H1 (cell line): ENCODE measurements at regions not wholly inside any gene's neighbourhood (a gene's known extent, or its start where the extent isn't known, plus 50 kb on each side); places are given as distances from the start of the nearest gene placed in this dataset.

ENCODE experiments used
- CTCF ChIA-PET: fragments of 300-600 bp; sonication (Branson Sonifier 250); formaldehyde crosslinking; loops from one replicate; lab custom pipeline; 2021; ENCODE audit not compliant: partially characterized antibody; lab: Charles Lee
- POLR2A ChIA-PET: fragments of 300-600 bp; sonication (Branson Sonifier 250); formaldehyde crosslinking; loops from one replicate; lab custom pipeline; 2021; ENCODE audit warnings: inconsistent platforms; ENCODE audit not compliant: partially characterized antibody; lab: Charles Lee
- DNase-seq, 2 experiments: peaks; one replicate each; pipeline versions ENCODE4 v3.0.0 to v3.0.0-alpha.2; 2010 to 2022; ENCODE audit warnings: low spot score in 2 of 2, low read depth in 1 of 2, mixed read lengths in 1 of 2
- FAIRE-seq: peaks from 2 replicates; lab custom pipeline; 2011; peaks lifted over from hg19 to GRCh38; lab: Jason Lieb, UNC
- H2AFZ ChIP-seq: 2 replicates; pipeline ENCODE4 v1.8.1; 2012; ENCODE audit warnings: low read length, inconsistent platforms
- H2AK5ac ChIP-seq: 2 replicates; pipeline ENCODE4 v1.6.1; 2013; ENCODE audit warnings: low read depth, low read length
- H2BK120ac ChIP-seq: replicated peaks from 2 replicates; pipeline ENCODE3; 2013; ENCODE audit warnings: low read depth, low read length, inconsistent platforms
- H2BK12ac ChIP-seq: 2 replicates; pipeline ENCODE4 v1.6.1; 2013; ENCODE audit warnings: low read depth, low read length
- H2BK15ac ChIP-seq: 2 replicates; pipeline ENCODE4 v1.6.1; 2013; ENCODE audit warnings: low read length
- H2BK20ac ChIP-seq: 2 replicates; pipeline ENCODE4 v1.6.1; 2013; ENCODE audit warnings: low read length
- H2BK5ac ChIP-seq: 2 replicates; pipeline ENCODE4 v1.6.1; 2013; ENCODE audit warnings: low read depth, low read length
- H3K14ac ChIP-seq: 2 replicates; pipeline ENCODE4 v1.6.1; 2013; ENCODE audit warnings: inconsistent platforms; ENCODE audit not compliant: insufficient read length
- H3K18ac ChIP-seq: 2 replicates; pipeline ENCODE4 v1.6.1; 2013; ENCODE audit warnings: low read length; ENCODE audit errors: extremely low read depth
- H3K23ac ChIP-seq: 2 replicates; pipeline ENCODE4 v1.6.1; 2013; ENCODE audit warnings: inconsistent platforms; ENCODE audit not compliant: insufficient read length
- H3K23me2 ChIP-seq: 2 replicates; pipeline ENCODE4 v1.6.1; 2013; ENCODE audit warnings: low read depth, low read length
- H3K27ac ChIP-seq: 2 replicates; pipeline ENCODE4 v1.6.1; 2011; ENCODE audit warnings: low read depth, low read length, inconsistent platforms
- H3K27me3 ChIP-seq, 4 experiments: replicated peaks in 1 of 4; 1 replicate in 1 of 4; 2 replicates in 3 of 4; pipeline versions ENCODE4 v1.6.1 to v1.8.1; 2011 to 2013; ENCODE audit warnings: low read length in 3 of 4, mild to moderate bottlenecking in 3 of 4, inconsistent platforms in 2 of 4, mixed read lengths in 2 of 4, moderate library complexity in 1 of 4; ENCODE audit not compliant: control insufficient read depth in 3 of 4, insufficient read depth in 3 of 4; ENCODE audit errors: extremely low read depth in 1 of 4
- H3K36me3 ChIP-seq, 4 experiments: 2 replicates each; pipeline versions ENCODE4 v1.6.1 to v1.8.1; 2011 to 2013; ENCODE audit warnings: mild to moderate bottlenecking in 4 of 4, low read length in 3 of 4, moderate library complexity in 2 of 4, control low read depth in 1 of 4, inconsistent platforms in 1 of 4; ENCODE audit not compliant: insufficient read depth in 4 of 4, control insufficient read depth in 2 of 4
- H3K4ac ChIP-seq: replicated peaks from 2 replicates; pipeline ENCODE3; 2013; ENCODE audit warnings: low read length, low read depth, mixed read lengths, inconsistent platforms; ENCODE audit not compliant: insufficient read length
- H3K4me1 ChIP-seq, 4 experiments: replicated peaks in 1 of 4; 1 replicate in 1 of 4; 2 replicates in 3 of 4; pipeline versions ENCODE4 v1.6.1 to v1.8.1; 2011 to 2013; ENCODE audit warnings: low read length in 3 of 4, inconsistent platforms in 2 of 4, mixed read lengths in 1 of 4; ENCODE audit not compliant: insufficient read depth in 4 of 4, control insufficient read depth in 3 of 4
- H3K4me2 ChIP-seq, 2 experiments: 2 replicates each; pipeline versions ENCODE4 v1.6.1 to v1.8.1; 2011 to 2013; ENCODE audit warnings: low read depth in 2 of 2, low read length in 2 of 2, control low read depth in 1 of 2, inconsistent platforms in 1 of 2, mild to moderate bottlenecking in 1 of 2; ENCODE audit not compliant: insufficient read depth in 1 of 2
- H3K4me3 ChIP-seq, 4 experiments: fragments of 200-600, 300-600 bp in 1 of 4; sonication (generic), shearing (Covaris generic), sonication (Bioruptor Twin) in 1 of 4; 2 replicates each; pipeline versions ENCODE4 v1.5.1 to v1.8.1; 2011 to 2016; ENCODE audit warnings: low read length in 4 of 4, low read depth in 3 of 4, control low read depth in 2 of 4, inconsistent platforms in 2 of 4, mild to moderate bottlenecking in 2 of 4, mixed read lengths in 1 of 4, moderate library complexity in 1 of 4; ENCODE audit not compliant: insufficient read depth in 2 of 4; ENCODE audit errors: extremely low read depth in 1 of 4
- H3K56ac ChIP-seq: replicated peaks from 2 replicates; pipeline ENCODE3; 2013; ENCODE audit warnings: low read depth, mild to moderate bottlenecking, mixed read lengths, low read length, inconsistent platforms; ENCODE audit not compliant: insufficient read length
- H3K79me1 ChIP-seq: 2 replicates; pipeline ENCODE4 v1.6.1; 2013; ENCODE audit warnings: low read depth, low read length, control low read depth
- H3K79me2 ChIP-seq, 2 experiments: 2 replicates each; pipeline versions ENCODE4 v1.6.1 to v1.8.1; 2012 to 2013; ENCODE audit warnings: low read length in 2 of 2, mild to moderate bottlenecking in 2 of 2, inconsistent platforms in 1 of 2; ENCODE audit not compliant: insufficient read depth in 2 of 2, control insufficient read depth in 1 of 2
- H3K9ac ChIP-seq, 4 experiments: replicated peaks in 1 of 4; 1 replicate in 1 of 4; 2 replicates in 3 of 4; pipeline versions ENCODE4 v1.6.1 to v1.8.1; 2011 to 2013; ENCODE audit warnings: low read depth in 3 of 4, low read length in 3 of 4, control low read depth in 2 of 4, mild to moderate bottlenecking in 2 of 4, moderate library complexity in 2 of 4, inconsistent platforms in 1 of 4; ENCODE audit errors: extremely low read depth in 1 of 4
- H3K9me3 ChIP-seq, 2 experiments: 2 replicates each; pipeline versions ENCODE4 v1.6.1 to v1.8.1; 2012 to 2013; ENCODE audit warnings: mild to moderate bottlenecking in 2 of 2, moderate library complexity in 2 of 2, control low read depth in 1 of 2, inconsistent platforms in 1 of 2, low read depth in 1 of 2, low read length in 1 of 2, mixed read lengths in 1 of 2; ENCODE audit not compliant: insufficient read depth in 2 of 2
- H4K20me1 ChIP-seq, 2 experiments: replicated peaks in 1 of 2; 2 replicates each; pipeline versions ENCODE3 to v1.8.1; 2011 to 2013; ENCODE audit warnings: inconsistent platforms in 2 of 2, low read length in 2 of 2, mild to moderate bottlenecking in 1 of 2; ENCODE audit not compliant: insufficient read depth in 2 of 2, control insufficient read depth in 1 of 2
- H4K5ac ChIP-seq: 2 replicates; pipeline ENCODE4 v1.6.1; 2013; ENCODE audit warnings: low read length, low read depth, mixed read lengths, inconsistent platforms; ENCODE audit not compliant: insufficient read length
- H4K8ac ChIP-seq: 2 replicates; pipeline ENCODE4 v1.8.0; 2013; ENCODE audit warnings: mild to moderate bottlenecking, moderate library complexity, low read length, inconsistent platforms; ENCODE audit not compliant: insufficient read depth; ENCODE audit errors: extremely low read depth
- H4K91ac ChIP-seq: replicated peaks from 2 replicates; pipeline ENCODE3; 2013; ENCODE audit warnings: low read length, mixed read lengths, inconsistent platforms; ENCODE audit not compliant: insufficient read length
- ATF3 ChIP-seq: IDR thresholded peaks from 2 replicates; pipeline ENCODE4 v1.6.1; 2011; ENCODE audit warnings: low read depth, mild to moderate bottlenecking, low read length; ENCODE audit not compliant: insufficient read depth
- BRCA1 ChIP-seq: IDR thresholded peaks from 2 replicates; pipeline ENCODE4 v1.6.1; 2012; ENCODE audit warnings: low read depth, low read length, improper control_type of control experiment
- CTBP2 ChIP-seq: IDR thresholded peaks from 2 replicates; pipeline ENCODE4 v1.7.0; 2011; ENCODE audit warnings: borderline replicate concordance, mild to moderate bottlenecking, moderate library complexity, mixed read lengths, low read length; ENCODE audit not compliant: insufficient read depth, insufficient read length
- E2F6 ChIP-seq: IDR thresholded peaks from 2 replicates; pipeline ENCODE4 v1.6.1; 2012; ENCODE audit warnings: inconsistent platforms
- EGR1 ChIP-seq: IDR thresholded peaks from 2 replicates; pipeline ENCODE4 v1.6.1; 2011; ENCODE audit warnings: low read depth, low read length, borderline replicate concordance
- HDAC2 ChIP-seq, 2 experiments: fragments of 300-600 bp in 1 of 2; sonication (generic) in 1 of 2; IDR thresholded peaks; 2 replicates each; pipeline ENCODE4 v1.6.1; 2011 to 2012; ENCODE audit warnings: low read depth in 2 of 2, low read length in 2 of 2, mild to moderate bottlenecking in 2 of 2, moderate library complexity in 2 of 2, borderline replicate concordance in 1 of 2, inconsistent platforms in 1 of 2
- JUN ChIP-seq: IDR thresholded peaks from 2 replicates; pipeline ENCODE4 v1.6.1; 2011; ENCODE audit warnings: low read depth, mild to moderate bottlenecking, improper control_type of control experiment, low read length
- JUND ChIP-seq: IDR thresholded peaks from 2 replicates; pipeline ENCODE4 v1.6.1; 2011; ENCODE audit warnings: mild to moderate bottlenecking, improper control_type of control experiment, low read length
- POLR2A ChIP-seq, 2 experiments: IDR thresholded peaks; 1 replicate in 1 of 2; 2 replicates in 1 of 2; pipeline ENCODE4 v1.6.1; 2011; ENCODE audit warnings: low read depth in 2 of 2, low read length in 2 of 2, mild to moderate bottlenecking in 2 of 2; ENCODE audit errors: control extremely low read depth in 1 of 2
- POLR2AphosphoS5 ChIP-seq: IDR thresholded peaks from 2 replicates; pipeline ENCODE4 v1.6.1; 2011; ENCODE audit warnings: low read depth, low read length
- RBBP5 ChIP-seq: IDR thresholded peaks from 2 replicates; pipeline ENCODE4 v1.7.1; 2012; ENCODE audit warnings: low read depth, mild to moderate bottlenecking, inconsistent platforms, low read length, moderate library complexity, borderline replicate concordance
- RXRA ChIP-seq: IDR thresholded peaks from 2 replicates; pipeline ENCODE4 v1.6.1; 2011; ENCODE audit warnings: low read depth, mild to moderate bottlenecking, low read length, moderate library complexity; ENCODE audit not compliant: insufficient read depth
- SP4 ChIP-seq: IDR thresholded peaks from 2 replicates; pipeline ENCODE4 v1.6.1; 2012; ENCODE audit warnings: low read length, inconsistent platforms
- SRF ChIP-seq: IDR thresholded peaks from 2 replicates; pipeline ENCODE4 v1.6.1; 2011; ENCODE audit warnings: mild to moderate bottlenecking, low read depth, low read length, moderate library complexity
- TAF1 ChIP-seq: IDR thresholded peaks from 2 replicates; pipeline ENCODE4 v1.6.1; 2011; ENCODE audit warnings: mild to moderate bottlenecking, low read depth, low read length
- WGBS, 2 experiments: shearing (Covaris generic) in 1 of 2; methylation state at CpG; one replicate each; pipeline versions ENCODE4 v1.1.6 to v1.1.7; 2013 to 2015; ENCODE audit warnings: low lambda C conversion rate in 2 of 2, mixed read lengths in 2 of 2, inconsistent platforms in 1 of 2, low coverage in 1 of 2, missing lambda C conversion rate in 1 of 2; ENCODE audit not compliant: insufficient replicate concordance in 2 of 2, insufficient coverage in 1 of 2, insufficient read length in 1 of 2; ENCODE audit errors: extremely low coverage in 1 of 2, missing lambda C conversion rate in 1 of 2; 5-methylcytosine and 5-hydroxymethylcytosine counted together

DNA sequence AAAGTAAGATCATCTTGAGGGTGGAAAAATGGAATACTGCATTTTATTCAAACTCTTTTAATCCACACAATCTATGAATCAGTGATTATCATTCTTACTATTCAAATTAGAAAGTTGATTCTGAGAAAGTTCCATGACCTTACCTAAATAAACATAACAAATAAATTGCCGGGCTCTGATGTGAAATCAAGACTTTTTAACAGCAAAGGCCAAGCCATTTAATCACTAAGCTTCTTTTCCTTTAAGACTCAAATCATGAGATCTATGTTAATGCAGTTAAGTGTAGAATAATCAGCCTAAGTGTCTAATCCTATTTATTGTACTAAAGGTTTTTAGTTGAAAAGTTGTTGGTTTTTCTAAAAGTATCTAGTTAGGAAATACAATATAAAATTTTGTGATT is 857.0 kb downstream of the SI start:
- Histone ChIP-seq H4K91ac (no peak overlapping the region), H4K5ac (no peak overlapping the region), H2BK120ac (no peak overlapping the region), H3K79me2 (no peaks in the 10 kb centered on the region), H2BK20ac (no peak overlapping the region), H3K4me1 (no peaks in the 10 kb centered on the region), H3K27me3 (peaks cover 0 to 1% (median 0%) of the 10 kb centered on the region in 4 experiments; a peak in 1 of 7 replicates), H3K79me1 (no peaks in the 10 kb centered on the region), H3K23me2 (no peaks in the 10 kb centered on the region), H3K9me3 (no peaks in the 10 kb centered on the region), H2BK5ac (no peak overlapping the region), H2BK15ac (no peak overlapping the region), H3K18ac (no peak overlapping the region), H3K36me3 (no peaks in the 10 kb centered on the region), H3K56ac (no peak overlapping the region), H3K23ac (no peak overlapping the region), H3K14ac (no peak overlapping the region), H3K9ac (no peak overlapping the region), H2BK12ac (no peak overlapping the region), H4K8ac (no peak overlapping the region), H2AK5ac (no peak overlapping the region), H3K4ac (no peak overlapping the region), H4K20me1 (no peaks in the 10 kb centered on the region), H3K4me2 (no peak overlapping the region), H3K4me3 (no peak overlapping the region), H2AFZ (no peak overlapping the region), H3K27ac (no peak overlapping the region)
- ChIA-PET CTCF (no interaction called here), POLR2A (no interaction called here)
- DNase-seq (no peak), FAIRE-seq (no peak)
- WGBS, 2 experiments = 88% methylated on average over 1 of the region's 1 CpG; no CpG with 5 or more reads in 1 of the 2 experiments
- TF ChIP-seq POLR2AphosphoS5 = no peak
- no peak for TF ChIP-seq BRCA1
- no peak for TF ChIP-seq EGR1
- TF ChIP-seq ATF3 = no peak
- no peak for TF ChIP-seq RXRA
- TF ChIP-seq E2F6 = no peak
- no peak for TF ChIP-seq RBBP5
- TF ChIP-seq JUND = no peak
- TF ChIP-seq JUN = no peak
- no peak for TF ChIP-seq TAF1
- TF ChIP-seq HDAC2 (IDR thresholded peaks at IDR 0.05; ENCODE audit: borderline replicate concordance in 1 of 2, low read depth in 2 of 2, low read length in 2 of 2) = no peak
- no peak for TF ChIP-seq SP4
- TF ChIP-seq POLR2A (IDR thresholded peaks at IDR 0.05; ENCODE audit: control extremely low read depth in 1 of 2, low read depth in 2 of 2, low read length in 2 of 2) = no peak
- TF ChIP-seq CTBP2 = no peak
- TF ChIP-seq SRF = no peak
